IPS DF 6.9 (cell line): ENCODE measurements at regions not wholly inside any gene's neighbourhood (a gene's known extent, or its start where the extent isn't known, plus 50 kb on each side); places are given as distances from the start of the nearest gene placed in this dataset.
"Not testable (repeated sequence)": the region's sequence is repeated elsewhere in the genome, so short reads cannot be mapped to it uniquely, and the experiment has no call there.

Experiments
- DNase-seq: peaks from one replicate; pipeline ENCODE4 v3.0.0-alpha.2; 2013; ENCODE audit warnings: low read depth, low spot score
- H3K27ac ChIP-seq: one replicate; pipeline ENCODE4 v1.5.1; 2013; ENCODE audit warnings: low read length, control low read depth
- H3K27me3 ChIP-seq: 2 replicates; pipeline ENCODE4 v1.6.1; 2013; ENCODE audit warnings: mild to moderate bottlenecking, low read length; ENCODE audit not compliant: control insufficient read depth, insufficient read depth
- H3K36me3 ChIP-seq: 2 replicates; pipeline ENCODE4 v1.6.1; 2013; ENCODE audit warnings: low read length; ENCODE audit not compliant: control insufficient read depth, insufficient read depth
- H3K4me1 ChIP-seq: 2 replicates; pipeline ENCODE4 v1.6.1; 2013; ENCODE audit warnings: low read length; ENCODE audit not compliant: control insufficient read depth, insufficient read depth
- H3K4me3 ChIP-seq: 2 replicates; pipeline ENCODE4 v1.5.1; 2013; ENCODE audit warnings: mild to moderate bottlenecking, low read length
- H3K9me3 ChIP-seq: 2 replicates; pipeline ENCODE4 v1.6.1; 2013; ENCODE audit warnings: low read length, inconsistent platforms; ENCODE audit not compliant: control insufficient read depth, insufficient read depth
- whole genome bisulfite sequencing: extraction: QIAGEN DNeasy Blood & Tissue Kit; methylation state at CpG from one replicate; pipeline ENCODE4 v1.1.7; 2013; ENCODE audit warnings: mixed read lengths, missing lambda C conversion rate; ENCODE audit not compliant: insufficient read length, insufficient coverage; 5-methylcytosine and 5-hydroxymethylcytosine counted together

DNA sequence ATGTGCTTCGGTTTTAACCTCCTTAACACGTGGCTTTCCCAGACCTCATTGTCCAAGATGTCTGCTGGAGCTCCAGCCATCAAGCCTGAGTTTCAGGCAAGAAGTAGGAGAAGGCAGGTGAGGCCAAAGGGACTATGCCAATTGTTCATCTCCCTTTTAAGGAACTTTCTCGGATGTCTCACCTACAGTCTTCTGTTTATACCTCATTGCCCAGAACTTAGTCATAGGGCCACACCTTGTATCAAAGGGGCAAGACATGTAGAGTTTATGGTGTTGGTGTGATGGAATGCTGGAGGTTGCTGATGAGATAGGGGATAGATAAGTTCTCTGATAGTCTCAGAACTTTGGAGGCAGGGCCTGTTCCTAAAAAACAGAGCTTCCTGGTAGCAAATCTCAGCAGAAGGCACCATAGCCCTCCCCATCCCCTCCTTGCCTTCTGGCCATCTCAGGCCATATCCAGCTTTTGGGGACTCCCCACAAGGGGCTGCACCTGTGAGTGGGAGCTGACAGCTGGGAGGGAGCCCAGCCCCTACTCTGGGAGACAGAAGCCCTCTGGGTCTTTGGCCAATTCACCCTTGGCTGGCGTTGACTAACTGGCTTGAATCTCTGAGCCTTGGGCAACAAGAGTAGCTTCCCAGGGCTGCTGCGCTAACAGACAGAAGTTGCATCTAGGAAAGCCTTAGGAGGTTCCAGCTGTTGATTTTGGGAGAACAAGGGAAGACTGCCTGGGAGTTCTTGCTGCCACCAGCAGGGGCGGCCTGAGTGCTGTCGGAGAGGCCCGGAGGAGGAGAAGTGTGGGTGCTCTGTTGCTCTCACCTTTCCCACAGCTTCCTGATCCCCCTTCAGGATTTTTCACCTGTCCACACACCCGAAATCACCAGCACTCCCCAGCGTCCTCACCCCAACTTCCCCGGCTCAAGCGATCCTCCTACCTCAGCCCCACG lies 149.8 kb upstream of the THY1 start:
- 0 out of 2 replicates have a peak, but pooled peaks cover 2% of the 10 kb centered on the region for H3K27me3 ChIP-seq
- H3K9me3 ChIP-seq = no peaks in the 10 kb centered on the region
- H3K4me3 ChIP-seq = no peak overlapping the region
- H3K4me1 ChIP-seq = no peaks in the 10 kb centered on the region
- H3K27ac ChIP-seq = no peak overlapping the region
- no CpG with 5 or more reads among the region's 13 CpGs for WGBS
- DNase-seq = no peak
- H3K36me3 ChIP-seq = no peaks in the 10 kb centered on the region

DNA sequence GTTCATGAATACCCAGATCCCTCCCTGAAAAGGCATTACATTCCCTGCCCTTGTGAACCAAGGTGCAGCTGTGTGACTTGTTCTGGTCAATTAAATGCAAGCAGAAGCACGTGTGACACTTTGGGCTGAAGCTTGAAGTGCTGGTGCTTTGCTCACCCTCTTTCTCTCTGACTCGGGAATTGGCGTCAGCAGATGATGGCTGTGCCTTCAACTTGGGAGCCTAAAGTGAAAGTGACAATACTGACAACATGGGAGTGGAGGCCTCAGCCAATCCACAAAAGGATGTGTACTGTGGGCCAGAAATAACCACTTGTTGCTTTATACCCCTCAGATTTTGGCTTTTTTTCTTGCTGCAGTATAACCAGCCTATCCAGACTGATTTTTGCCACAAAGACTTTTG lies 148.3 kb upstream of the THY1 start:
- H3K4me3 ChIP-seq = no peak overlapping the region
- no peak for DNase-seq
- no peaks in the 10 kb centered on the region for H3K36me3 ChIP-seq
- no peaks in the 10 kb centered on the region for H3K9me3 ChIP-seq
- H3K27me3 ChIP-seq = no peaks in the 10 kb centered on the region
- WGBS = no CpG with 5 or more reads among the region's 3 CpGs
- no peaks in the 10 kb centered on the region for H3K4me1 ChIP-seq
- no peak overlapping the region for H3K27ac ChIP-seq

DNA sequence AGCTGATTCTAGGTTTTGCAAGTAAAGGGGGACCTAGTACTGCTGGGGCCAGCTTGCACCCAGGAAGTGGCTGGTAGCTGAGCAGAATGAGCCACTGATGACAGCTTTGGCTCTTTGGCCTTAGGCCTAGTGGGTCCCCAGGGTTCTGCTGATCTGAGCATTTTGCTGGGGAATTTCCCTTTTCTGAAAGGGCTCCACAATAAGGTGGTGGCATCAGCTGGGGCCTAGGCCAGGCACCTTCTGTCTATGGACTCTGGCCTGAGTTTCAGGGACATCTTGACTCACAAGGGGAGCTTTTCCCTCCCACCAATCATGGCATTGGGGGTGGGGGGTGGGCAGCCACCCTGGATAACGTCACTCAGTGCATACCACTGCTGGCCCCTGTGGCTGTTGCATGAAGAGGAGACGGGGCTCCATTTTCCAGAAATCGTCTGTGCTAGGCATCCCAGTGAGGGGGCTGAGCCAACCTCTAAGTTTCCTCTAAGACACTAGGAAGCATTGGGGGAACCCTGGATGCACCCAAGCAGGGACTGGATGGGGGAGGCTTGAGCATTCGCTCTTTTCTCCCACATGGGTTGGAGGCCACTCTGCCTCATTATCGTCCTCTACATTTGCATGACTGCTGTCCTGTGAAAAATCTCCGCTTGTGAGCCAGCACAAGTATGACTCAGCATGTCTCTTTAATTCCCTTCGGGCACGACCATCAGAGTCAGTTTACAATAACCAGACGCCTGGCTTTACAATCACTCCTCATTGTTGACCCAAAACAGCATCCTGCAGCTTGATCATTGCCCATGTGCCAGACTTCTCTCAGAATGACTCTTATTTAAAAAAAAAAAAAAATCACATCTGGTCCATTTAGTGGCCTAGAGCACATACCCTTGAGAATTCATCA lies 145.0 kb upstream of the THY1 start:
- no peak overlapping the region for H3K27ac ChIP-seq
- no peaks in the 10 kb centered on the region for H3K9me3 ChIP-seq
- H3K4me1 ChIP-seq = no peaks in the 10 kb centered on the region
- no peaks in the 10 kb centered on the region for H3K27me3 ChIP-seq
- H3K36me3 ChIP-seq = no peaks in the 10 kb centered on the region
- DNase-seq = no peak
- H3K4me3 ChIP-seq = no peak overlapping the region
- WGBS = no CpG with 5 or more reads among the region's 9 CpGs

DNA sequence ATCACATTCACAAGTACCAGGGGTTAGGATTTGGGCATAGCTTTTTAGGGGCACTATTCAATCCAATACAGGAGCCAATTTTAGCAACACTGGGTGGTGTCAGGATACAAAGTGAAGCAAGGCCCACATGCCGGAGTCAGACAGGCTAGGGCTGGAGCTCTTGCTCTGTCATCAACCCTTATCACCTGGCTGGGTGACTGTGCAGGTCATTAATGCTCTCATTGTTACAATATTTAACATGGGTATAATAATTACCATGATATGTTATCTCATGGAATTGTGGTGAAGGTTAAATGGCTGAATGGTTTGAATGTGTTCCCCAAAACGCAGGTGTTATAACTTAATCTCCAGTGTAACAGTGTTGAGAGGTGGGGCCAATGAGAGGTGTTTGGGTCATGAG lies 143.3 kb upstream of the THY1 start:
- no peak overlapping the region for H3K4me3 ChIP-seq
- H3K27me3 ChIP-seq = no peaks in the 10 kb centered on the region
- no peak overlapping the region for H3K27ac ChIP-seq
- H3K36me3 ChIP-seq = no peaks in the 10 kb centered on the region
- H3K4me1 ChIP-seq = no peaks in the 10 kb centered on the region
- DNase-seq = no peak
- H3K9me3 ChIP-seq = no peaks in the 10 kb centered on the region
- no CpG with 5 or more reads among the region's 2 CpGs for WGBS

DNA sequence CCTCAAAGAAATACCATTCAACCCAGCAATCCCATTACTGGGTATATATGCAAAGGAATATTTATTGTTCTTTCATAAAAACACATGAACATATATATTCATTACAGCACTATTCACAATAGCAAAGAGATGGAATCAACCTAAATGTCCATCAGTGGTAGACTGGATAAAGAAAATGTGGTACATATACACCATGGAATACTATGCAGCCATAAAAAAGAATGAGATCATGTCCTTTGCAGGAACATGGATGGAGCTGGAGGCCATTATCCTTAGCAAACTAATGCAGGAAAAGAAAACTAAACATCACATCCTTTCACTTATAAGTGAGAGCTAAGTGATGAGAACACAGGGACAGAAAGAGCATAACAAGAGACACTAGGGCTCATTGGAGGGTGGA lies 142.7 kb upstream of the THY1 start:
- H3K9me3 ChIP-seq, DNase-seq, H3K36me3 ChIP-seq, H3K4me1 ChIP-seq, H3K27me3 ChIP-seq, H3K4me3 ChIP-seq, H3K27ac ChIP-seq: not testable (repeated sequence)

DNA sequence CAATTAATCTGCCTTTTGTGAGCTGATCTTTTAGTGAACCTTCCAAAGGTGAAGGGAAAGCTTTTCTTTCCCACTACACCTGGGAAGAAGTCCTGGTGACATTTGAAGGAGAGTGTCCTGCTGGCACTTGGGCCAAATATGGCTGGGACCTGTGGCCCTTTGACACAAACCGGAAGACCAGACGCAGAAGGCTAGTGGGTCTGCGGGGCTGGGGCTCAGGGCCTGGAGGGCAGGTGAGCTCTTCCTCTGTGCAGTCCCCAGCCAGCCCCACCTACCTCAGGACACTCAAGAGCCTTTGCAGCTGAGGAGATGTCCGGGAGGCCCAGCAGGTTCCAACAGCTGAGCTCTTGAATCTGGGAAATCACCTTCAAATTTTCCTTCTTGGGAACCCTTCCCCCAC lies 138.0 kb upstream of the THY1 start:
- no peak for DNase-seq
- Histone ChIP-seq H3K36me3 (no peaks in the 10 kb centered on the region), H3K27me3 (no peaks in the 10 kb centered on the region), H3K9me3 (no peaks in the 10 kb centered on the region), H3K4me1 (no peaks in the 10 kb centered on the region), H3K27ac (no peak overlapping the region), H3K4me3 (no peak overlapping the region)
- no CpG with 5 or more reads among the region's 4 CpGs for WGBS

DNA sequence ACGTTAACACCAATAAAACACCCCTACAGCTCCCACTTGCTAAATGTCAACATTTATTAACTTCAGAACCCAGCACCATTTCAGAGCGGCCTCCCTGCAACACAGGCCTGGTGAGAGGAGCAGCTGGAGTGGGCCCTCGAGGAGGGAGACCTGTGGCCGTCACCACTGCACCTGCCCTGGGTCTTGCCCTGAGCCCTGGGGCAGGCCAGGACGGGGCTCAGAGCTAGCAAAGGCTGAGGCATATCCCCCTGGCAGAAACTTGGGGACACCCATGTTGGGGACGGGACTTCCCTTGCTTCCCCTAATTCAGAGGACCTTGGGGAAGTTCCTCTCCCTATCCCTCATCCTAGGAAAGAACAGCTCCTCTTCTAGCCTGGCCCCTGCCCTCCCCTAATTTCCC lies 137.3 kb upstream of the THY1 start:
- H3K9me3 ChIP-seq = no peaks in the 10 kb centered on the region
- no CpG with 5 or more reads among the region's 6 CpGs for WGBS
- no peaks in the 10 kb centered on the region for H3K4me1 ChIP-seq
- no peak overlapping the region for H3K27ac ChIP-seq
- no peaks in the 10 kb centered on the region for H3K36me3 ChIP-seq
- no peak for DNase-seq
- no peaks in the 10 kb centered on the region for H3K27me3 ChIP-seq
- H3K4me3 ChIP-seq = no peak overlapping the region

DNA sequence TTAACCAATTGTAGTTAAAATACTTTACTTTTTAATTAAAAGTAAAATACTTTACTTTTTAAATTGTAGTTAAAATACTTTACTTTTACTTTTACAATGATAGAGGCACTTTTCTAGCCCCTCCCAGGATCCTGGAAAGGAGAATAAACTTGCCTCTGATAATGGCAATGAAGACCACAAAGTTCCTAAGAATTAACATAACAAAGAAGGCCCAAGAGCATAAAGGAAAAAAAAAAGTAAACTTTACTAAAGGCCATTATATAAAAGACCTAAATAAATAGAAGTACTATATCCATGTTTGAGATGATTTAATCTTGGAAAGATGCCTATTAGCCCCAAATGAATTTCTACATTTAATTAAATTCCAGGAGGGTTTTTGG lies 129.1 kb upstream of the THY1 start:
- Histone ChIP-seq H3K4me3 (no peak overlapping the region), H3K27ac (no peak overlapping the region), H3K36me3 (no peaks in the 10 kb centered on the region), H3K4me1 (peaks cover 2% of the 10 kb centered on the region; the same call in 1 of the 2 replicates), H3K27me3 (no peaks in the 10 kb centered on the region), H3K9me3 (no peaks in the 10 kb centered on the region)
- no peak for DNase-seq

DNA sequence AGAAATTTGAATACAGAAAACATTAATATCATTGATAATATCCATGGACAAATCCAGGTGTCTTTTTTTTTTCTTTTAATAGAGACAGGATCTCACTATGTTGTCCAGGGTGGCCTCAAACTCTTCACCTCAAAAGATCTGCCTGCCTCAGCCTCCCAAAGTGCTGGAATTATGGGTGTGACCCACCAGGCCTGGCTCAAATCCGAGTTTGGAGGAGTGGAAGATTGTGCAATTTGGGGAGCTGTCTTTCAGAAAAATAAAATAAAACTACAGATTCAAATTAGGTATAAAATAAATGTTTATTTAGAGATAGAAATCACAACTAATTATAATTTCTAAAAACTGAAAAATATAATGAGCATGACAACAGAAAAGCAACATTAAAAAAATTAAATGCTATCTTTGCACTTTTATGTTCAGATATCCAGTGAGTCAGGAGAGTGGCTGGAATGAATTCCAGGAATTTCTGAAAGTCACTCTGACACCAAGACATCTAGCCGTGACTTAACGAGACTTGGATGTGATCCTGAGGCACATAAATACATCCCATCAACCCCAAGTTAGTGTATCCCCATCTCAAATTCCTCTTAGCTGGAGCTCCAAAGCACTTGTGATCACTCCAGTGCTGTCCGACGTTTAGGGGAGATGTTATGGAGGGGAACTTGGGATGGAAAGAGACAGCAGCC lies 128.6 kb upstream of the THY1 start:
- DNase-seq = no peak
- Histone ChIP-seq H3K4me1 (peaks cover 2% of the 10 kb centered on the region; the same call in 1 of the 2 replicates), H3K4me3 (no peak overlapping the region), H3K9me3 (no peaks in the 10 kb centered on the region), H3K27ac (no peak overlapping the region), H3K36me3 (no peaks in the 10 kb centered on the region), H3K27me3 (no peaks in the 10 kb centered on the region)
- no CpG with 5 or more reads among the region's 5 CpGs for whole genome bisulfite sequencing

DNA sequence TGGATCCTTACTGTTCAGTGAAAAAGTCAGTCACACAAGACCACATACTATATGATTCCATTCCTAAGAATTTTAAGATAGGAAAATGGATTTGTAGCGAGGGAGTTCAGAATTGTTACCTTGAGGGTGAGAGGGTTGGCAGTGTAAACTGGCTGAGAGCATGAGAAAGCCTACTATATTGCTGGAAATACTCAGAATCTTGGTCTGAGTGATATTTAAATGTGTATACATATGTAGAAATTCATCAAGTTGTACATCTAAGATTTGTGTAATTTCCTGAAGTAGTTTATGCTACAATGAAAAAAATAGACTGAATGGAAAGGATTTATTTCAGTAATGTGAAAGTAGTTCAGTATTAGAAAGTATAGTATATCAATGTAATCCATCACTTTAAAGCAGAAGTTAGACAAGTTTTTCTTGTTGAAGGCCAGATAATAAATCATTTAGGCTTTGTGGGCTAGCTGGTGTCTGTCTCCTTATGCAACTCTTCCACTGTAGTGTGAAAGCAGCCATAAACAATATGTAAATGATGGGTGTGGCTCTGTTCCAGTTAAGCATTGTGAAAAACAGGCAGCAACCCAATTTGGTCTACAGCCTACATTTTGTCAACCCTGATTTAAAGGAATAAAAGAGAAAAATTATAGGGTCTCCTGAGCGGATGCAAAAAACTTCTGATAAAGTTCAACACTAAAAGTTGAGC lies 127.2 kb upstream of the THY1 start:
- H3K4me3 ChIP-seq = no peak overlapping the region
- H3K9me3 ChIP-seq = no peaks in the 10 kb centered on the region
- no peaks in the 10 kb centered on the region; the same call in 1 of the 2 replicates for H3K36me3 ChIP-seq
- H3K27ac ChIP-seq = no peak overlapping the region
- peaks cover 2% of the 10 kb centered on the region; the same call in 1 of the 2 replicates for H3K4me1 ChIP-seq
- H3K27me3 ChIP-seq = no peaks in the 10 kb centered on the region
- WGBS = 100% methylated on average over 1 of the region's 2 CpGs
- no peak for DNase-seq
